GM19351 (cell line): ENCODE measurements at regions not wholly inside any gene's neighbourhood (a gene's known extent, or its start where the extent isn't known, plus 50 kb on each side); places are given as distances from the start of the nearest gene placed in this dataset.

Experiments used
- ATAC-seq: cut with Tn5 transposase; IDR thresholded peaks from one replicate; pipeline ENCODE4 v1.9.1; 2021; ENCODE audit warnings: mild to moderate bottlenecking, moderate library complexity; ENCODE audit not compliant: unreplicated experiment

- ATAC-seq, result no peak
Observed at GRCh38 chr1:208759255-208759654, 515.1 kb upstream of the PLXNA2 start.

GRCh38 chr1:208763971-208764370 lies 519.8 kb upstream of the PLXNA2 start:
- ATAC-seq, result no peak

GRCh38 chr1:208766832-208767231 lies 522.6 kb upstream of the PLXNA2 start:
- no peak for ATAC-seq

- no peak for ATAC-seq
Observed at GRCh38 chr1:208767816-208768215, 523.6 kb upstream of the PLXNA2 start.

- ATAC-seq, result no peak
Observed at GRCh38 chr1:208772891-208773290, 528.7 kb upstream of the PLXNA2 start.

- ATAC-seq, result no peak
Observed at GRCh38 chr1:208775841-208776240, 531.7 kb upstream of the PLXNA2 start.

- no peak for ATAC-seq
Observed at GRCh38 chr1:208778417-208778816, 534.2 kb upstream of the PLXNA2 start.

GRCh38 chr1:208781391-208782045 lies 537.3 kb upstream of the PLXNA2 start:
- no peak for ATAC-seq

- ATAC-seq, result no peak
Observed at GRCh38 chr1:208782186-208782585, 538.0 kb upstream of the PLXNA2 start.

GRCh38 chr1:208785629-208786028 lies 541.4 kb upstream of the PLXNA2 start:
- ATAC-seq, result no peak

- ATAC-seq, result no peak
Observed at GRCh38 chr1:208787219-208787618, 543.0 kb upstream of the PLXNA2 start.

GRCh38 chr1:208788013-208788540 lies 543.9 kb upstream of the PLXNA2 start:
- no peak for ATAC-seq

GRCh38 chr1:208791456-208791855 lies 547.3 kb upstream of the PLXNA2 start:
- no peak for ATAC-seq

- ATAC-seq, result no peak
Observed at GRCh38 chr1:208793861-208794345, 549.7 kb upstream of the PLXNA2 start.

GRCh38 chr1:208799186-208799585 lies 555.0 kb upstream of the PLXNA2 start:
- ATAC-seq, result no peak

GRCh38 chr1:208803011-208803811 lies 559.0 kb upstream of the PLXNA2 start:
- ATAC-seq, result no peak

GRCh38 chr1:208807446-208808127 lies 563.4 kb upstream of the PLXNA2 start:
- ATAC-seq, result no peak

GRCh38 chr1:208808301-208808700 lies 564.1 kb upstream of the PLXNA2 start:
- ATAC-seq, result no peak

GRCh38 chr1:208809876-208810275 lies 565.7 kb upstream of the PLXNA2 start:
- ATAC-seq, result no peak

GRCh38 chr1:208818770-208819445 lies 574.7 kb upstream of the PLXNA2 start:
- no peak for ATAC-seq
